DND-41 (cell line): ENCODE measurements at regions not wholly inside any gene's neighbourhood (a gene's known extent, or its start where the extent isn't known, plus 50 kb on each side); places are given as distances from the start of the nearest gene placed in this dataset.

Experiments
- EZH2 ChIP-seq: IDR thresholded peaks from 3 replicates; pipeline ENCODE4 v1.6.1; 2012; ENCODE audit warnings: borderline replicate concordance, low read depth, mild to moderate bottlenecking, moderate library complexity, low read length, inconsistent platforms; ENCODE audit not compliant: severe bottlenecking
- TF ChIP-seq, protein P1 (sequence below): IDR thresholded peaks from 2 replicates; pipeline ENCODE4 v1.5.1; 2012; ENCODE audit warnings: borderline replicate concordance, low read length, moderate library complexity, mild to moderate bottlenecking; ENCODE audit not compliant: poor library complexity, severe bottlenecking; ENCODE audit errors: extremely low read depth

DNA sequence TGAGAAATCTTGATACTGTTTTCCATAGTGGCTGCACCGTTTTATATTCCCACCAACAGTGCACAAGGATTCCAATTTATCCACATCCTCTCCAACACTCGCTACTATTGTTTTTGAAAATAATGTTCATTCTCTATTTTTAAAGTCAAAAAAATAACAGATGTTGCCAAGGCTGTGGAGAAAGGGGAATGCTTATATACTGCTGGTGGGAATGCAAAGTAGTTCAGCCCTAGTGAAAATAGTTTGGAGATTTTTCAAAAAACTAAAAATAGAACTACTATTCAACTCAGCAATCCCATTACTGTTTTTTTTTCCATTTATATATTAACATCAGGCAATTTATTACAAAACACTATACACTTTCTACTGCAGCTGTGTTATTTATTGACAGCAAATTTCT lies 208.7 kb downstream of the CBLL2 start:
- TF ChIP-seq, protein P1, sequence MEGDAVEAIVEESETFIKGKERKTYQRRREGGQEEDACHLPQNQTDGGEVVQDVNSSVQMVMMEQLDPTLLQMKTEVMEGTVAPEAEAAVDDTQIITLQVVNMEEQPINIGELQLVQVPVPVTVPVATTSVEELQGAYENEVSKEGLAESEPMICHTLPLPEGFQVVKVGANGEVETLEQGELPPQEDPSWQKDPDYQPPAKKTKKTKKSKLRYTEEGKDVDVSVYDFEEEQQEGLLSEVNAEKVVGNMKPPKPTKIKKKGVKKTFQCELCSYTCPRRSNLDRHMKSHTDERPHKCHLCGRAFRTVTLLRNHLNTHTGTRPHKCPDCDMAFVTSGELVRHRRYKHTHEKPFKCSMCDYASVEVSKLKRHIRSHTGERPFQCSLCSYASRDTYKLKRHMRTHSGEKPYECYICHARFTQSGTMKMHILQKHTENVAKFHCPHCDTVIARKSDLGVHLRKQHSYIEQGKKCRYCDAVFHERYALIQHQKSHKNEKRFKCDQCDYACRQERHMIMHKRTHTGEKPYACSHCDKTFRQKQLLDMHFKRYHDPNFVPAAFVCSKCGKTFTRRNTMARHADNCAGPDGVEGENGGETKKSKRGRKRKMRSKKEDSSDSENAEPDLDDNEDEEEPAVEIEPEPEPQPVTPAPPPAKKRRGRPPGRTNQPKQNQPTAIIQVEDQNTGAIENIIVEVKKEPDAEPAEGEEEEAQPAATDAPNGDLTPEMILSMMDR, result no peak
- no peak for TF ChIP-seq EZH2
